ENCODE measurements at regions not wholly inside any gene's neighbourhood (a gene's known extent, or its start where the extent isn't known, plus 50 kb on each side); places are given as distances from the start of the nearest gene placed in this dataset.

DNA sequence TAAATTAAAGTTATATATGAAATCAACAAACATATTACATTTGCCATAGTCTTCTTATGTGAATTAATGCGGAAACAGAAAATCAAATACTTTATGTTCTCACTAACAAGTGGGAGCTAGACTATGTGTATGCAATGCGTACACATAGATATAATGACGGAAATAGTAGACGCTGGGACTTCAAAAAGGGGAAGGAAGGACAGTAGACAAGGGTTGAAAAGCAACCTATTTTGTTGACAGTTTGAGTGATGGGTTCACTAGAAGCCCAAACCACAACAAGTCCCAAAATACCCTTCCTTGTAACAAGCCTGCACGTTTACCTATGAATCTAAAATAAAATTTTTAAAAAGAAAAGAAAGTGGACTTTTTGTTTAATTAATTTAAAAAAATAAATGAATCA lies 430.8 kb upstream of the CNTN5 start:
- Histone ChIP-seq H2BK120ac (ENCODE audit: low read depth, low read length, poor library complexity, severe bottlenecking) (no peak overlapping the region), H3K9ac (ENCODE audit: extremely low read depth, insufficient read length, low read length) (no peak overlapping the region), H3K4ac (ENCODE audit: low read depth, low read length) (no peak overlapping the region), H2BK5ac (ENCODE audit: insufficient read length, low read length) (no peak overlapping the region), H2AK5ac (ENCODE audit: insufficient read length, low read length) (no peak overlapping the region), H3K14ac (ENCODE audit: insufficient read depth, low read length) (no peak overlapping the region), H3K79me2 (ENCODE audit: insufficient read depth, low read length) (no peaks in the 10 kb centered on the region), H3K23me2 (ENCODE audit: insufficient read length, low read depth, low read length, poor library complexity, severe bottlenecking) (no peaks in the 10 kb centered on the region), H3K27me3 (ENCODE audit: insufficient read depth, low read length) (no peaks in the 10 kb centered on the region), H2BK12ac (ENCODE audit: insufficient read length, low read depth, low read length) (no peak overlapping the region), H3K18ac (ENCODE audit: insufficient read length, low read depth, low read length) (no peak overlapping the region), H3K9me3 (ENCODE audit: control insufficient read depth, low read depth, low read length) (no peaks in the 10 kb centered on the region), H3K79me1 (ENCODE audit: insufficient read depth, low read depth, low read length, poor library complexity, severe bottlenecking) (no peaks in the 10 kb centered on the region), H2BK20ac (ENCODE audit: low read depth, low read length, poor library complexity, severe bottlenecking) (no peak overlapping the region), H3K4me1 (ENCODE audit: insufficient read depth, low read length) (no peaks in the 10 kb centered on the region), H4K91ac (ENCODE audit: insufficient read length, low read depth, low read length) (no peak overlapping the region), H3K27ac (ENCODE audit: insufficient read length, low read depth, low read length) (no peak overlapping the region), H2BK15ac (ENCODE audit: low read depth, low read length) (no peak overlapping the region), H2AFZ (ENCODE audit: low read length) (no peak overlapping the region), H3K4me2 (ENCODE audit: insufficient read depth, insufficient read length, low read length) (no peak overlapping the region), H4K5ac (ENCODE audit: insufficient read length, low read depth, low read length) (no peak overlapping the region), H4K20me1 (ENCODE audit: control insufficient read depth, insufficient read depth, insufficient read length) (no peaks in the 10 kb centered on the region), H4K8ac (replicated peaks; ENCODE audit: insufficient read length, low read depth, low read length) (no peak overlapping the region), H3K23ac (ENCODE audit: insufficient read length, low read depth, low read length) (no peak overlapping the region), H3K56ac (ENCODE audit: insufficient read length, low read depth, low read length) (no peak overlapping the region), H3T11ph (ENCODE audit: low read length) (no peak overlapping the region)
- Mint-ChIP-seq H3K4me3 (no peak overlapping the region), H3K27me3 (ENCODE audit: low read depth) (no peaks in the 10 kb centered on the region), H3K36me3 (ENCODE audit: insufficient read depth in 1 of 3, low read depth in 3 of 3) (no peaks in the 10 kb centered on the region; a peak in 1 of 7 replicates), H3K27ac (no peak overlapping the region), H3K4me1 (no peaks in the 10 kb centered on the region), H3K9me3 (no peaks in the 10 kb centered on the region; a peak in 1 of 5 replicates)
- no peak for DNase-seq
- no CpG with 5 or more reads among the region's 5 CpGs for WGBS (ENCODE audit: extremely low coverage, insufficient read length, low lambda C conversion rate)
- no peak for TF ChIP-seq CTCF (conservative IDR thresholded peaks at IDR 0.05)
